Esophagus squamous epithelium (tissue), 5 donors: ENCODE measurements at regions not wholly inside any gene's neighbourhood (a gene's known extent, or its start where the extent isn't known, plus 50 kb on each side); places are given as distances from the start of the nearest gene placed in this dataset.

Experiments
- DNase-seq: peaks from one replicate; lab custom pipeline; 2025; lab: John Stamatoyannopoulos, UW
- H3K27ac ChIP-seq, 4 donors: fragments of 200-600 bp; sonication (generic); one replicate each; pipeline ENCODE4 v1.5.1; 2016 to 2019; ENCODE audit warnings: mild to moderate bottlenecking in 1 of 4
- H3K27me3 ChIP-seq, 4 donors: fragments of 200-600 bp; sonication (generic); 1 replicate in 3 of 4; 2 replicates in 1 of 4; pipeline versions ENCODE4 v1.5.1 to v1.6.0; 2017 to 2021; ENCODE audit warnings: antibody characterized with exemption in 1 of 4
- H3K36me3 ChIP-seq, 3 donors: fragments of 200-600 bp; sonication (generic); one replicate each; pipeline ENCODE4 v1.5.1; 2016 to 2019
- H3K4me1 ChIP-seq, 3 donors: fragments of 200-600 bp; sonication (generic); one replicate each; pipeline ENCODE4 v1.5.1; 2017 to 2019
- H3K4me3 ChIP-seq, 4 donors: fragments of 200-600 bp; sonication (generic); 1 replicate in 3 of 4; 2 replicates in 1 of 4; pipeline ENCODE4 v1.5.1; 2016 to 2019; ENCODE audit warnings: mild to moderate bottlenecking in 2 of 4, moderate library complexity in 1 of 4
- H3K9me3 ChIP-seq, 3 donors: fragments of 200-600 bp; sonication (generic); one replicate each; pipeline ENCODE4 v1.5.1; 2016 to 2019
- POLR2A ChIP-seq, 4 donors: fragments of 450-650 bp; IDR thresholded peaks; one replicate each; pipeline ENCODE4 v1.6.1; 2017; ENCODE audit warnings: antibody characterized with exemption in 4 of 4, mild to moderate bottlenecking in 4 of 4, moderate library complexity in 3 of 4
- WGBS, 2 donors: methylation state at CpG; one replicate each; pipeline ENCODE4 v1.1.5; 2018; 5-methylcytosine and 5-hydroxymethylcytosine counted together
- intact Hi-C: fragments of 100-400 bp; cut with DNase I; formaldehyde crosslinking; loops from one replicate; pipeline ENCODE4 v1.15.0; 2022
- TF ChIP-seq, protein P1 (sequence below), 6 experiments: fragments of 450-650 bp in 4 of 6; fragments of 200-600 bp in 2 of 6; sonication (generic) in 2 of 6; IDR thresholded peaks; one replicate each; pipeline ENCODE4 v1.5.1; 2016 to 2019; ENCODE audit warnings: antibody characterized with exemption in 6 of 6, mild to moderate bottlenecking in 4 of 6, moderate library complexity in 4 of 6
- donor health status: DM: yes; HTN: yes; CAD: no.

GRCh38 chr2:194328456-194328855, 1328.6 kb upstream of the SLC39A10 start:
- TF ChIP-seq POLR2A (IDR thresholded peaks at IDR 0.05): no peak
- TF ChIP-seq, protein P1, sequence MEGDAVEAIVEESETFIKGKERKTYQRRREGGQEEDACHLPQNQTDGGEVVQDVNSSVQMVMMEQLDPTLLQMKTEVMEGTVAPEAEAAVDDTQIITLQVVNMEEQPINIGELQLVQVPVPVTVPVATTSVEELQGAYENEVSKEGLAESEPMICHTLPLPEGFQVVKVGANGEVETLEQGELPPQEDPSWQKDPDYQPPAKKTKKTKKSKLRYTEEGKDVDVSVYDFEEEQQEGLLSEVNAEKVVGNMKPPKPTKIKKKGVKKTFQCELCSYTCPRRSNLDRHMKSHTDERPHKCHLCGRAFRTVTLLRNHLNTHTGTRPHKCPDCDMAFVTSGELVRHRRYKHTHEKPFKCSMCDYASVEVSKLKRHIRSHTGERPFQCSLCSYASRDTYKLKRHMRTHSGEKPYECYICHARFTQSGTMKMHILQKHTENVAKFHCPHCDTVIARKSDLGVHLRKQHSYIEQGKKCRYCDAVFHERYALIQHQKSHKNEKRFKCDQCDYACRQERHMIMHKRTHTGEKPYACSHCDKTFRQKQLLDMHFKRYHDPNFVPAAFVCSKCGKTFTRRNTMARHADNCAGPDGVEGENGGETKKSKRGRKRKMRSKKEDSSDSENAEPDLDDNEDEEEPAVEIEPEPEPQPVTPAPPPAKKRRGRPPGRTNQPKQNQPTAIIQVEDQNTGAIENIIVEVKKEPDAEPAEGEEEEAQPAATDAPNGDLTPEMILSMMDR (IDR thresholded peaks at IDR 0.05): no peak
- Histone ChIP-seq H3K27me3 (no peaks in the 10 kb centered on the region), H3K4me3 (no peak overlapping the region), H3K4me1 (no peaks in the 10 kb centered on the region), H3K36me3 (no peaks in the 10 kb centered on the region), H3K27ac (no peak overlapping the region), H3K9me3 (peaks cover 0 to 3% (median 0%) of the 10 kb centered on the region in 3 donors)
- intact Hi-C loops: no loop called here
- DNase-seq: no peak
- 73% methylated on average over 4 of the region's 7 CpGs; no CpG with 5 or more reads in 1 of the 2 donors for WGBS, 2 donors

GRCh38 chr2:194327196-194327888, 1329.7 kb upstream of the SLC39A10 start:
- Histone ChIP-seq H3K4me1 (no peaks in the 10 kb centered on the region), H3K9me3 (peaks cover 0 to 3% (median 0%) of the 10 kb centered on the region in 3 donors), H3K36me3 (no peaks in the 10 kb centered on the region), H3K27me3 (no peaks in the 10 kb centered on the region), H3K4me3 (no peak overlapping the region), H3K27ac (no peak overlapping the region)
- intact Hi-C loops: no loop called here
- no peak for DNase-seq
- 88 to 91% methylated on average over 11 to 22 of the region's 25 CpGs for WGBS, 2 donors
- no peak for TF ChIP-seq POLR2A (IDR thresholded peaks at IDR 0.05)
- TF ChIP-seq, protein P1 (IDR thresholded peaks at IDR 0.05): no peak

GRCh38 chr2:194323740-194324139, 1333.3 kb upstream of the SLC39A10 start:
- Histone ChIP-seq H3K9me3 (peaks cover 0 to 3% (median 0%) of the 10 kb centered on the region in 3 donors), H3K4me3 (no peak overlapping the region), H3K27me3 (no peaks in the 10 kb centered on the region), H3K36me3 (no peaks in the 10 kb centered on the region), H3K4me1 (no peaks in the 10 kb centered on the region), H3K27ac (no peak overlapping the region)
- TF ChIP-seq POLR2A (IDR thresholded peaks at IDR 0.05): no peak
- TF ChIP-seq, protein P1 (IDR thresholded peaks at IDR 0.05): no peak
- DNase-seq: no peak
- intact Hi-C loops: no loop called here
- 75 to 86% methylated on average over 1 of the region's 1 CpG for WGBS, 2 donors

- TF ChIP-seq, protein P1 (IDR thresholded peaks at IDR 0.05): no peak
- TF ChIP-seq POLR2A (IDR thresholded peaks at IDR 0.05): no peak
- Histone ChIP-seq H3K27ac (no peak overlapping the region), H3K27me3 (no peaks in the 10 kb centered on the region), H3K4me3 (no peak overlapping the region), H3K36me3 (no peaks in the 10 kb centered on the region), H3K9me3 (no peaks in the 10 kb centered on the region), H3K4me1 (no peaks in the 10 kb centered on the region)
- intact Hi-C loops: no loop called here
- 52 to 59% methylated on average over 2 of the region's 2 CpGs for WGBS, 2 donors
- DNase-seq: no peak
Measured at GRCh38 chr2:194320520-194320919, 1336.5 kb upstream of the SLC39A10 start.

DNA sequence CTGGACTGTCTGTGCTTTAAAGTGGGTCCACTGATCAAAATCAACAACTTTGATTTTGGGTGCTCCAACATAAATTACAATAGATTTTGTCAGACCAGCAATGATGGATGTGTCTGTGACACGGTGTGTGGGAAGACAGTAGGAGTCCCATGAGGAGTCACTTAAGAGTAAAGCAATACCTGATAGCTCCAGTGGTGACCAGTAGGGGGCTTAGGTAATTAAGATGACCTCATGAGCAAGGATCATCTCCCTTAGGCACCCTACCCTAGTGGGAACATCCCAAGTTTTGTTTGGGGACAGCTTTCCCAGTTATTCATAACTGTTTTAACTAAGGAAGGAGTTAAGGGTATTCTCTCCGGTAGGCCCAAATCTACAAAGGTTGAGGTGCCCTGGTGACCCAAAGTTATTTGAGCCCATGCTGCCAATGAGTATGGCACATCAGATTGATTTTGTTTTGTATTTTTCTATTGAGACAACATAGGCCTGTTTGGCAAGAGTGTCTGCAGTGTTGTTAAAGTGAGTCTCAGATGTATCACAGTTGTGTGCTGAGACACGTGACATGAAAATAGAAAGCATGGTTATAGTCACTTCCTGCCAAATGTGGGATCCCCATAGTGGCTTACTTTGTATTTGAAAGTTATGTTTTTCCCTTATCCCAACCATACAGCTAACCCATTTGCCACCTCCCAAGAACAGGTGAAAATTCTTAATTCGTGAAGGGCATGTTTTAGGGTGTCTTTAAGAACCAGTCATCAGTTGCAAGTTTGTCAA, 1337.6 kb upstream of the SLC39A10 start:
- no peaks in the 10 kb centered on the region for H3K9me3 ChIP-seq
- H3K36me3 ChIP-seq: no peaks in the 10 kb centered on the region
- no peaks in the 10 kb centered on the region for H3K27me3 ChIP-seq
- 59 to 82% methylated on average over 3 of the region's 4 CpGs for WGBS, 2 donors
- DNase-seq: no peak
- intact Hi-C loops: no loop called here
- H3K27ac ChIP-seq: no peak overlapping the region
- no peak for TF ChIP-seq POLR2A (IDR thresholded peaks at IDR 0.05)
- TF ChIP-seq, protein P1 (IDR thresholded peaks at IDR 0.05): no peak
- no peak overlapping the region for H3K4me3 ChIP-seq
- H3K4me1 ChIP-seq: no peaks in the 10 kb centered on the region
